ENCODE measurements at regions not wholly inside any gene's neighbourhood (a gene's known extent, or its start where the extent isn't known, plus 50 kb on each side); places are given as distances from the start of the nearest gene placed in this dataset.

DNA sequence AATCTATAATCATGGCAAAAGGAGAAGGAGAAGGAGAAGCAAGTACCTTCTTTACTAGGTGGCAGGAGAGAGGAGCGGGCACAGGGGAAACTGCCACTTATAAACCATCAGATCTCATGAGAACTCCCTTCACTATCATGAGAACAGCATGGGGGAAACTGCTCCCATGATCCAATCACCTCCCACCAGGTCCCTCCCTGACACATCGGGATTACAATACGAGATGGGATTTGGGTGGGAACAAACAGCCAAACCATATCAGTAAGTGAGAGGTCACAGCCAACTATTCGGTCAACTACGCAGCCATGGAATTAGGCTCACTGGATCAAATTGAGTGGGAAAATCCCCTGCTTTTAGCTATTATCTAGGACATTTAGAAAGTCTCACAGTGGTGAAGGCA lies 54.2 kb upstream of the STEAP1B start:
- TF ChIP-seq, protein P1, sequence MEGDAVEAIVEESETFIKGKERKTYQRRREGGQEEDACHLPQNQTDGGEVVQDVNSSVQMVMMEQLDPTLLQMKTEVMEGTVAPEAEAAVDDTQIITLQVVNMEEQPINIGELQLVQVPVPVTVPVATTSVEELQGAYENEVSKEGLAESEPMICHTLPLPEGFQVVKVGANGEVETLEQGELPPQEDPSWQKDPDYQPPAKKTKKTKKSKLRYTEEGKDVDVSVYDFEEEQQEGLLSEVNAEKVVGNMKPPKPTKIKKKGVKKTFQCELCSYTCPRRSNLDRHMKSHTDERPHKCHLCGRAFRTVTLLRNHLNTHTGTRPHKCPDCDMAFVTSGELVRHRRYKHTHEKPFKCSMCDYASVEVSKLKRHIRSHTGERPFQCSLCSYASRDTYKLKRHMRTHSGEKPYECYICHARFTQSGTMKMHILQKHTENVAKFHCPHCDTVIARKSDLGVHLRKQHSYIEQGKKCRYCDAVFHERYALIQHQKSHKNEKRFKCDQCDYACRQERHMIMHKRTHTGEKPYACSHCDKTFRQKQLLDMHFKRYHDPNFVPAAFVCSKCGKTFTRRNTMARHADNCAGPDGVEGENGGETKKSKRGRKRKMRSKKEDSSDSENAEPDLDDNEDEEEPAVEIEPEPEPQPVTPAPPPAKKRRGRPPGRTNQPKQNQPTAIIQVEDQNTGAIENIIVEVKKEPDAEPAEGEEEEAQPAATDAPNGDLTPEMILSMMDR (IDR thresholded peaks at IDR 0.05; ENCODE audit: low read depth, low read length), result no peak
- no peak for TF ChIP-seq EZH2phosphoT487 (IDR thresholded peaks at IDR 0.05; ENCODE audit: low read depth)

DNA sequence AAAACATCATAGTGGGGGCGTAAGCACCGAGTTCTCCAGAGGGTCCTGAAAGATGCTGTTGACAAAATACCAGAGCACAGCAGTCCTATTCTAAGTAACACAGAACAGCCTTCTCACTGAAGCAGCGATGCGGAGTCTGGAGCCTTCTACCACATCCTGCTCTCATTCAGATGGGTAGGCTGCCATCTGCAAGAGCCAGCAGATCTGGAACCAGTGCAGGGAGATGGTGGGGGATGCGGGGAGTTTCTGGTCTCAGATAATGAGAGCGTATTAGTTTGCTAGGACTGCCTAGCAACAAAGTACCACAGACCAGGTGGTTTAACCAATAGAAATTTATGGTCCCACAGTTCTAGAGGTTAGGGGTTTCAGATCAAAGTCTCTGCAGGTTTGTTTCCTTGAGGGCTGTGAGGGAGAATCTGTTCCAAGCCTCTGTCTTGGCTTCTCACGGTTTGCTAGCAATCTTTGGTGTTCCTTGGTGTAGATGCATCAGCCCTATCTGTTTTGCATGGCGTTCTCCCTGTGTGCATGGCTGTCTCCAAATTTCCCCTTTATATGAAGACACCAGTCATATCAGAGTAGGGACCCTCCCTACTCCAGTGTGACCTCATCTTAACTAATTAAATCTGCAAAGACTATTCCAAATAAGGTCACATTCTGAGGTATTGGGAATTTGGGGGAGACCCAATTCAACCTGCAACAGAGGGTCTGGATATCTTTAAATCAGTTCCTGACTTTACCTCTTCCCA lies 52.0 kb upstream of the STEAP1B start:
- peak overlapping the region; percentile 75 for H3K4me2 ChIP-seq (ENCODE audit: low read length)
- H3K4me3 ChIP-seq (ENCODE audit: low read length), result peak overlapping the region; percentile 60
- peaks cover 15% of the 10 kb centered on the region for H3K36me3 ChIP-seq (replicated peaks; ENCODE audit: low read depth, low read length)
- H3K4me1 ChIP-seq (ENCODE audit: low read length), result peaks cover 52% of the 10 kb centered on the region
- peaks cover 31% of the 10 kb centered on the region for H3K79me2 ChIP-seq (ENCODE audit: low read length)
- H3K27me3 ChIP-seq (ENCODE audit: low read depth, low read length), result no peaks in the 10 kb centered on the region
- peaks cover 9% of the 10 kb centered on the region; the same call in 1 of the 2 replicates for H4K20me1 ChIP-seq (ENCODE audit: insufficient read depth, low read length)
- peak overlapping the region; percentile 61 for H3K9ac ChIP-seq (ENCODE audit: low read length)
- no peak overlapping the region for H2AFZ ChIP-seq (ENCODE audit: low read depth, low read length)
- TF ChIP-seq, protein P1 (IDR thresholded peaks at IDR 0.05; ENCODE audit: low read depth, low read length), result no peak
- TF ChIP-seq EZH2phosphoT487 (IDR thresholded peaks at IDR 0.05; ENCODE audit: low read depth), result no peak
- no peaks in the 10 kb centered on the region for H3K9me3 ChIP-seq (ENCODE audit: insufficient read depth, low read length)
- peak overlapping the region; percentile 94 for H3K27ac ChIP-seq (ENCODE audit: low read length)

More for the DNA sequence above, 54.2 kb upstream of the STEAP1B start:
- H3K9me3 ChIP-seq (ENCODE audit: insufficient read depth, low read length), result no peaks in the 10 kb centered on the region
- no peak overlapping the region for H3K9ac ChIP-seq (ENCODE audit: low read length)
- no peak overlapping the region for H3K4me2 ChIP-seq (ENCODE audit: low read length)
- H3K27ac ChIP-seq (ENCODE audit: low read length), result peak overlapping the region; percentile 6; the same call in 1 of the 2 replicates
- H4K20me1 ChIP-seq (ENCODE audit: insufficient read depth, low read length), result peaks cover 5% of the 10 kb centered on the region
- H3K4me1 ChIP-seq (ENCODE audit: low read length), result peaks cover 70% of the 10 kb centered on the region
- no peaks in the 10 kb centered on the region for H3K27me3 ChIP-seq (ENCODE audit: low read depth, low read length)
- peaks cover 34% of the 10 kb centered on the region for H3K36me3 ChIP-seq (replicated peaks; ENCODE audit: low read depth, low read length)
- H3K79me2 ChIP-seq (ENCODE audit: low read length), result peaks cover 32% of the 10 kb centered on the region
- H3K4me3 ChIP-seq (ENCODE audit: low read length), result no peak overlapping the region
- H2AFZ ChIP-seq (ENCODE audit: low read depth, low read length), result no peak overlapping the region

DNA sequence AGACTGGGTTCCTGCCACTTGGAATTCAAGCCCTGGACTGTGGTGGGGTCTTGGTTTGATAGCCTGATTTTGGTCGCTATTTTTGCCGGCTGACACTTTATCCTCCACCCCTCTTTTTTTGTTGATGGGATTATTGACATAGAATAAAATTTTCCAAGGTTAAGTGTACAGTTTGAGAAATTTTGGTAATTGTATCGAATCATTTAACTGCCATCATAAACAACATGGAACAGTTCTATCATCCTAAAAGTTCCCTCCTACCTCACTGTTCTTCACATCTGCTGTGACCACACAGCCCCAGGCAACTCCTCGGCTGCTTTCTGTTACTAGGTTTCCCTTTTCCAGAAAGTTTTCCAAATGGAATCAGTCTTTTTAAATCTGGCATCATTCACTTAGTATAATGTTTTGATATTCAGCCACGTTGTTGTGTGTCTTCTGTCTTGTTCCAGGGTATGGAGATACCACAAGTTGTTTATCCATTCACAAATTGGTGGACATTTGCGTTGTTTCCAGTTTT lies 50.6 kb upstream of the STEAP1B start:
- Histone ChIP-seq H3K4me3 (ENCODE audit: low read length) (peak overlapping the region; percentile 60), H3K9ac (ENCODE audit: low read length) (peak overlapping the region; percentile 61; the same call in 1 of the 2 replicates)

More for the DNA sequence above, 50.6 kb upstream of the STEAP1B start:
- peak overlapping the region; percentile 94 for H3K27ac ChIP-seq (ENCODE audit: low read length)
- no peaks in the 10 kb centered on the region for H3K27me3 ChIP-seq (ENCODE audit: low read depth, low read length)
- H3K9me3 ChIP-seq (ENCODE audit: insufficient read depth, low read length), result no peaks in the 10 kb centered on the region
- H4K20me1 ChIP-seq (ENCODE audit: insufficient read depth, low read length), result peaks cover 14% of the 10 kb centered on the region; the same call in 1 of the 2 replicates
- H3K36me3 ChIP-seq (replicated peaks; ENCODE audit: low read depth, low read length), result peaks cover 14% of the 10 kb centered on the region
- H3K4me2 ChIP-seq (ENCODE audit: low read length), result peak overlapping the region; percentile 75
- peaks cover 33% of the 10 kb centered on the region for H3K79me2 ChIP-seq (ENCODE audit: low read length)
- peaks cover 50% of the 10 kb centered on the region for H3K4me1 ChIP-seq (ENCODE audit: low read length)
- no peak overlapping the region for H2AFZ ChIP-seq (ENCODE audit: low read depth, low read length)
- no peak for TF ChIP-seq EZH2phosphoT487 (IDR thresholded peaks at IDR 0.05; ENCODE audit: low read depth)
- TF ChIP-seq, protein P1 (IDR thresholded peaks at IDR 0.05; ENCODE audit: low read depth, low read length), result no peak

Data from OCI-LY3 (cell line).